OCI-LY3 (cell line): ENCODE measurements at regions not wholly inside any gene's neighbourhood (a gene's known extent, or its start where the extent isn't known, plus 50 kb on each side); places are given as distances from the start of the nearest gene placed in this dataset.

Source experiments
- CTCF ChIP-seq: fragments of 200-600, 300-600 bp; sonication (generic); IDR thresholded peaks from 2 replicates; pipeline ENCODE4 v1.5.1; 2014; ENCODE audit warnings: antibody characterized with exemption, low read length, low read depth
- EZH2phosphoT487 ChIP-seq: fragments of 200-600 bp; shearing (Covaris generic); IDR thresholded peaks from 2 replicates; pipeline ENCODE4 v1.6.1; 2018; ENCODE audit warnings: antibody characterized with exemption, mixed run types, low read depth

- no peak for TF ChIP-seq CTCF
- TF ChIP-seq EZH2phosphoT487, result no peak
Observed at GRCh38 chr5:12592228-12592627, 688.0 kb upstream of the CTNND2 start.
